ENCODE measurements at regions not wholly inside any gene's neighbourhood (a gene's known extent, or its start where the extent isn't known, plus 50 kb on each side); places are given as distances from the start of the nearest gene placed in this dataset.

GRCh38 chr3:118550556-118550955, 484.1 kb downstream of the IGSF11 start:
- Histone ChIP-seq H3K4me2 (ENCODE audit: low read length) (no peak overlapping the region), H3K36me3 (ENCODE audit: low read depth, low read length) (no peaks in the 10 kb centered on the region), H3K27me3 (ENCODE audit: low read length) (no peaks in the 10 kb centered on the region), H2AFZ (ENCODE audit: low read length) (no peak overlapping the region), H3K79me2 (ENCODE audit: low read length) (no peaks in the 10 kb centered on the region), H4K20me1 (ENCODE audit: low read length) (no peaks in the 10 kb centered on the region), H3K9ac (ENCODE audit: low read length) (no peak overlapping the region), H3K4me3 (ENCODE audit: low read length) (no peak overlapping the region), H3F3A (ENCODE audit: low read length, unreplicated experiment) (no peaks in the 10 kb centered on the region), H3K9me2 (replicated peaks; ENCODE audit: low read length) (no peaks in the 10 kb centered on the region), H3K27ac (ENCODE audit: low read length) (no peak overlapping the region), H3K4me1 (ENCODE audit: insufficient read depth, low read length) (no peaks in the 10 kb centered on the region), H3K9me3 (ENCODE audit: low read length) (peaks cover 6% of the 10 kb centered on the region; the same call in 1 of the 2 replicates)
- POLR2A ChIA-PET (ENCODE audit: unreplicated experiment): no interaction called here
- no peak for TF ChIP-seq EZH2 (IDR thresholded peaks at IDR 0.05; ENCODE audit: low read length, unreplicated experiment)
- no peak for TF ChIP-seq CTCF (conservative IDR thresholded peaks at IDR 0.05; ENCODE audit: low read depth, low read length)
- TF ChIP-seq EZH2phosphoT487 (IDR thresholded peaks at IDR 0.05; ENCODE audit: borderline replicate concordance, low read length): no peak
- no TSS peak for BruUV-seq (replicated peaks)
- CTCF ChIA-PET: no interaction called here
- ATAC-seq: no peak
- intact Hi-C loops (cut with micrococcal nuclease): no loop called here
- DNase-seq: no peak

- Histone ChIP-seq H3K9me2 (replicated peaks; ENCODE audit: low read length) (no peaks in the 10 kb centered on the region), H2AFZ (ENCODE audit: low read length) (no peak overlapping the region), H3K9me3 (ENCODE audit: low read length) (peaks cover 7% of the 10 kb centered on the region; the same call in 1 of the 2 replicates), H3K4me3 (ENCODE audit: low read length) (no peak overlapping the region), H3K4me1 (ENCODE audit: insufficient read depth, low read length) (no peaks in the 10 kb centered on the region), H3K9ac (ENCODE audit: low read length) (no peak overlapping the region), H3K27ac (ENCODE audit: low read length) (no peak overlapping the region), H3K36me3 (ENCODE audit: low read depth, low read length) (no peaks in the 10 kb centered on the region), H3F3A (ENCODE audit: low read length, unreplicated experiment) (no peaks in the 10 kb centered on the region), H3K79me2 (ENCODE audit: low read length) (no peaks in the 10 kb centered on the region), H3K27me3 (ENCODE audit: low read length) (no peaks in the 10 kb centered on the region), H3K4me2 (ENCODE audit: low read length) (no peak overlapping the region), H4K20me1 (ENCODE audit: low read length) (no peaks in the 10 kb centered on the region)
- intact Hi-C loops (cut with micrococcal nuclease): no loop called here
- no peak for TF ChIP-seq EZH2 (IDR thresholded peaks at IDR 0.05; ENCODE audit: low read length, unreplicated experiment)
- TF ChIP-seq CTCF (conservative IDR thresholded peaks at IDR 0.05; ENCODE audit: low read depth, low read length): no peak
- TF ChIP-seq EZH2phosphoT487 (IDR thresholded peaks at IDR 0.05; ENCODE audit: borderline replicate concordance, low read length): no peak
- DNase-seq (no peak), ATAC-seq (no peak)
- POLR2A ChIA-PET (ENCODE audit: unreplicated experiment): no interaction called here
- BruUV-seq (replicated peaks): no TSS peak
- CTCF ChIA-PET: no interaction called here
Measured at GRCh38 chr3:118554148-118554838, 480.4 kb downstream of the IGSF11 start.

- Histone ChIP-seq H3K4me2 (ENCODE audit: low read length) (no peak overlapping the region), H3K9ac (ENCODE audit: low read length) (no peak overlapping the region), H3K4me3 (ENCODE audit: low read length) (no peak overlapping the region), H3K9me2 (replicated peaks; ENCODE audit: low read length) (no peaks in the 10 kb centered on the region), H3K4me1 (ENCODE audit: insufficient read depth, low read length) (no peaks in the 10 kb centered on the region), H4K20me1 (ENCODE audit: low read length) (no peaks in the 10 kb centered on the region), H3K79me2 (ENCODE audit: low read length) (no peaks in the 10 kb centered on the region), H3K36me3 (ENCODE audit: low read depth, low read length) (no peaks in the 10 kb centered on the region), H3K9me3 (ENCODE audit: low read length) (peaks cover 22% of the 10 kb centered on the region), H3F3A (ENCODE audit: low read length, unreplicated experiment) (no peaks in the 10 kb centered on the region), H3K27me3 (ENCODE audit: low read length) (no peaks in the 10 kb centered on the region), H2AFZ (ENCODE audit: low read length) (no peak overlapping the region), H3K27ac (ENCODE audit: low read length) (no peak overlapping the region)
- ChIA-PET CTCF (no interaction called here), POLR2A (ENCODE audit: unreplicated experiment) (no interaction called here)
- ATAC-seq: no peak
- DNase-seq: no peak
- no TSS peak for BruUV-seq (replicated peaks)
- TF ChIP-seq EZH2phosphoT487 (IDR thresholded peaks at IDR 0.05; ENCODE audit: borderline replicate concordance, low read length) (no peak), CTCF (conservative IDR thresholded peaks at IDR 0.05; ENCODE audit: low read depth, low read length) (no peak), EZH2 (IDR thresholded peaks at IDR 0.05; ENCODE audit: low read length, unreplicated experiment) (no peak)
- intact Hi-C loops (cut with micrococcal nuclease): no loop called here
Measured at GRCh38 chr3:118556983-118557382, 477.7 kb downstream of the IGSF11 start.

Measured in PC-3 (cell line).